HG02763 (cell line): ENCODE measurements at regions not wholly inside any gene's neighbourhood (a gene's known extent, or its start where the extent isn't known, plus 50 kb on each side); places are given as distances from the start of the nearest gene placed in this dataset.
A peak's percentile ranks its signal among the peaks of the same experiment; 100 is the strongest.

Source experiments
- ATAC-seq: cut with Tn5 transposase; IDR thresholded peaks from one replicate; pipeline ENCODE4 v1.9.1; 2021; ENCODE audit warnings: mild to moderate bottlenecking, moderate library complexity; ENCODE audit not compliant: unreplicated experiment

GRCh38 chr13:70694996-70695715 lies 586.9 kb upstream of the KLHL1 start:
- ATAC-seq = no peak

- no peak for ATAC-seq
Observed at GRCh38 chr13:70668983-70669382, 560.7 kb upstream of the KLHL1 start.

- ATAC-seq = no peak
Observed at GRCh38 chr13:70668293-70668692, 560.0 kb upstream of the KLHL1 start.

- no peak for ATAC-seq
Observed at GRCh38 chr13:70666883-70667556, 558.8 kb upstream of the KLHL1 start.

GRCh38 chr13:70662231-70662940 lies 554.1 kb upstream of the KLHL1 start:
- no peak for ATAC-seq

GRCh38 chr13:70644052-70644451 lies 535.8 kb upstream of the KLHL1 start:
- ATAC-seq = no peak

- ATAC-seq = no peak
Observed at GRCh38 chr13:70634893-70635292, 526.6 kb upstream of the KLHL1 start.

- no peak for ATAC-seq
Observed at GRCh38 chr13:70630247-70630646, 522.0 kb upstream of the KLHL1 start.

- ATAC-seq = no peak
Observed at GRCh38 chr13:70623239-70623638, 515.0 kb upstream of the KLHL1 start.

GRCh38 chr13:70622796-70623195 lies 514.5 kb upstream of the KLHL1 start:
- ATAC-seq = no peak

GRCh38 chr13:70619936-70620335 lies 511.7 kb upstream of the KLHL1 start:
- ATAC-seq = no peak

GRCh38 chr13:70616847-70617246 lies 508.6 kb upstream of the KLHL1 start:
- ATAC-seq = no peak

- no peak for ATAC-seq
Observed at GRCh38 chr13:70613295-70613694, 505.0 kb upstream of the KLHL1 start.

- no peak for ATAC-seq
Observed at GRCh38 chr13:70612881-70613280, 504.6 kb upstream of the KLHL1 start.

- no peak for ATAC-seq
Observed at GRCh38 chr13:70604448-70604847, 496.2 kb upstream of the KLHL1 start.

GRCh38 chr13:70593716-70594115 lies 485.5 kb upstream of the KLHL1 start:
- ATAC-seq = no peak

GRCh38 chr13:70585109-70585508 lies 476.9 kb upstream of the KLHL1 start:
- no peak for ATAC-seq

- ATAC-seq = no peak
Observed at GRCh38 chr13:70580825-70581224, 472.6 kb upstream of the KLHL1 start.

GRCh38 chr13:70579941-70580340 lies 471.7 kb upstream of the KLHL1 start:
- no peak for ATAC-seq

- ATAC-seq = no peak
Observed at GRCh38 chr13:70571221-70571620, 463.0 kb upstream of the KLHL1 start.

GRCh38 chr13:70568571-70568970 lies 460.3 kb upstream of the KLHL1 start:
- ATAC-seq = peak; percentile 66

GRCh38 chr13:70544706-70545105 lies 436.5 kb upstream of the KLHL1 start:
- no peak for ATAC-seq
